ENCODE measurements at regions not wholly inside any gene's neighbourhood (a gene's known extent, or its start where the extent isn't known, plus 50 kb on each side); places are given as distances from the start of the nearest gene placed in this dataset.

- Mint-ChIP-seq H3K27ac (no peak overlapping the region), H3K27me3 (ENCODE audit: low read depth) (no peaks in the 10 kb centered on the region), H3K4me3 (no peak overlapping the region), H3K9me3 (no peaks in the 10 kb centered on the region), H3K4me1 (peaks cover 36% of the 10 kb centered on the region), H3K36me3 (ENCODE audit: low read depth) (no peaks in the 10 kb centered on the region)
- no peak for TF ChIP-seq CTCF (IDR thresholded peaks at IDR 0.05; ENCODE audit: unreplicated experiment in 3 of 3)
These were observed 149.2 kb upstream of the GAS1 start for GRCh38 chr9:87096506-87096905.

- Mint-ChIP-seq H3K36me3 (ENCODE audit: low read depth) (no peaks in the 10 kb centered on the region), H3K27ac (no peak overlapping the region), H3K4me3 (no peak overlapping the region), H3K27me3 (ENCODE audit: low read depth) (no peaks in the 10 kb centered on the region), H3K9me3 (no peaks in the 10 kb centered on the region), H3K4me1 (peaks cover 37% of the 10 kb centered on the region)
- no peak for TF ChIP-seq CTCF (IDR thresholded peaks at IDR 0.05; ENCODE audit: unreplicated experiment in 3 of 3)
These were observed 149.9 kb upstream of the GAS1 start for GRCh38 chr9:87097238-87097637.

GRCh38 chr9:87099407-87099806, 152.1 kb upstream of the GAS1 start:
- no peak for TF ChIP-seq CTCF (IDR thresholded peaks at IDR 0.05; ENCODE audit: unreplicated experiment in 3 of 3)
- H3K27me3 Mint-ChIP-seq (ENCODE audit: low read depth), result no peaks in the 10 kb centered on the region
- no peaks in the 10 kb centered on the region for H3K9me3 Mint-ChIP-seq
- H3K4me1 Mint-ChIP-seq, result peaks cover 43% of the 10 kb centered on the region
- no peak overlapping the region for H3K4me3 Mint-ChIP-seq
- H3K27ac Mint-ChIP-seq, result peak overlapping the region in 2 of 3 experiments; percentile 14 to 28
- no peaks in the 10 kb centered on the region for H3K36me3 Mint-ChIP-seq (ENCODE audit: low read depth)

- Mint-ChIP-seq H3K36me3 (ENCODE audit: low read depth) (no peaks in the 10 kb centered on the region), H3K27ac (peak overlapping the region in 2 of 3 experiments; percentile 26 to 28), H3K4me1 (peaks cover 45% of the 10 kb centered on the region), H3K4me3 (no peak overlapping the region), H3K9me3 (no peaks in the 10 kb centered on the region), H3K27me3 (ENCODE audit: low read depth) (no peaks in the 10 kb centered on the region)
- TF ChIP-seq CTCF (IDR thresholded peaks at IDR 0.05; ENCODE audit: unreplicated experiment in 3 of 3), result no peak
These were observed 152.7 kb upstream of the GAS1 start for GRCh38 chr9:87100001-87100400.

- TF ChIP-seq CTCF (IDR thresholded peaks at IDR 0.05; ENCODE audit: unreplicated experiment in 3 of 3), result no peak
- H3K27ac Mint-ChIP-seq, result peak overlapping the region in 2 of 3 experiments; percentile 24 to 33
- H3K4me3 Mint-ChIP-seq, result no peak overlapping the region
- H3K9me3 Mint-ChIP-seq, result no peaks in the 10 kb centered on the region
- H3K4me1 Mint-ChIP-seq, result peaks cover 46% of the 10 kb centered on the region
- H3K27me3 Mint-ChIP-seq (ENCODE audit: low read depth), result no peaks in the 10 kb centered on the region
- H3K36me3 Mint-ChIP-seq (ENCODE audit: low read depth), result no peaks in the 10 kb centered on the region
These were observed 154.8 kb upstream of the GAS1 start for GRCh38 chr9:87102126-87102525.

- Mint-ChIP-seq H3K27ac (peak overlapping the region in 2 of 3 experiments; percentile 58 to 89), H3K36me3 (ENCODE audit: low read depth) (no peaks in the 10 kb centered on the region), H3K9me3 (peaks cover 2% of the 10 kb centered on the region), H3K4me3 (no peak overlapping the region), H3K4me1 (peaks cover 59% of the 10 kb centered on the region), H3K27me3 (ENCODE audit: low read depth) (no peaks in the 10 kb centered on the region)
- no peak for TF ChIP-seq CTCF (IDR thresholded peaks at IDR 0.05; ENCODE audit: unreplicated experiment in 3 of 3)
These were observed 159.8 kb upstream of the GAS1 start for GRCh38 chr9:87107072-87107471.
